GM23248 (cell line): ENCODE measurements at regions not wholly inside any gene's neighbourhood (a gene's known extent, or its start where the extent isn't known, plus 50 kb on each side); places are given as distances from the start of the nearest gene placed in this dataset.
"Not testable (repeated sequence)": the region's sequence is repeated elsewhere in the genome, so short reads cannot be mapped to it uniquely, and the experiment has no call there.

ENCODE experiments used
- DNase-seq: peaks from one replicate; pipeline ENCODE4 v3.0.0-alpha.2; 2015
- H2AFZ ChIP-seq: fragments of 200-600 bp; sonication (generic); 2 replicates; pipeline ENCODE4 v1.6.1; 2016; ENCODE audit warnings: antibody characterized with exemption
- H3F3A ChIP-seq: fragments of 200-600 bp; sonication (generic); 2 replicates; pipeline ENCODE4 v1.6.1; 2016; ENCODE audit warnings: mild to moderate bottlenecking, antibody characterized with exemption, mixed run types; ENCODE audit not compliant: insufficient read depth
- H3K27ac ChIP-seq: fragments of 200-600 bp; sonication (generic); 2 replicates; pipeline ENCODE4 v1.5.1; 2016; ENCODE audit warnings: mild to moderate bottlenecking
- H3K27me3 ChIP-seq: fragments of 200-600 bp; sonication (generic); replicated peaks from 2 replicates; pipeline ENCODE4 v1.6.1; 2016; ENCODE audit warnings: mild to moderate bottlenecking; ENCODE audit not compliant: insufficient read depth
- H3K36me3 ChIP-seq: fragments of 200-600 bp; sonication (generic); 2 replicates; pipeline ENCODE4 v1.6.1; 2016; ENCODE audit warnings: low read depth, mild to moderate bottlenecking
- H3K4me1 ChIP-seq: fragments of 200-600 bp; sonication (generic); 2 replicates; pipeline ENCODE4 v1.6.1; 2016; ENCODE audit warnings: mild to moderate bottlenecking; ENCODE audit not compliant: insufficient read depth
- H3K4me2 ChIP-seq: fragments of 200-600 bp; sonication (generic); one replicate; pipeline ENCODE4 v1.6.1; 2016; ENCODE audit warnings: mild to moderate bottlenecking; ENCODE audit not compliant: unreplicated experiment
- H3K4me3 ChIP-seq: fragments of 200-600 bp; sonication (generic); 2 replicates; pipeline ENCODE4 v1.5.1; 2016; ENCODE audit warnings: mild to moderate bottlenecking
- H3K79me2 ChIP-seq: fragments of 200-600 bp; sonication (generic); 2 replicates; pipeline ENCODE4 v1.6.1; 2016; ENCODE audit warnings: mild to moderate bottlenecking; ENCODE audit not compliant: insufficient read depth
- H3K9ac ChIP-seq: fragments of 200-600 bp; sonication (generic); 2 replicates; pipeline ENCODE4 v1.6.1; 2016; ENCODE audit warnings: mild to moderate bottlenecking
- H3K9me2 ChIP-seq: fragments of 200-600 bp; sonication (generic); 2 replicates; pipeline ENCODE4 v1.6.1; 2016; ENCODE audit warnings: mixed run types, mild to moderate bottlenecking, moderate library complexity; ENCODE audit not compliant: insufficient read depth
- H3K9me3 ChIP-seq: fragments of 200-600 bp; sonication (generic); one replicate; pipeline ENCODE4 v1.6.1; 2017; ENCODE audit warnings: low read depth
- H4K20me1 ChIP-seq: fragments of 200-600 bp; sonication (generic); 2 replicates; pipeline ENCODE4 v1.6.0; 2016; ENCODE audit not compliant: insufficient read depth
- EZH2 ChIP-seq: fragments of 200-600 bp; sonication (generic); IDR thresholded peaks from 2 replicates; pipeline ENCODE4 v1.6.1; 2018; ENCODE audit warnings: antibody characterized with exemption, mild to moderate bottlenecking; ENCODE audit not compliant: insufficient read depth, poor library complexity, severe bottlenecking
- EZH2phosphoT487 ChIP-seq: fragments of 200-600 bp; sonication (generic); IDR thresholded peaks from 2 replicates; pipeline ENCODE4 v1.6.1; 2018; ENCODE audit warnings: antibody characterized with exemption, moderate library complexity, mild to moderate bottlenecking, low read depth; ENCODE audit not compliant: insufficient read depth
- WGBS, 2 experiments: methylation state at CpG; one replicate each; pipeline ENCODE4 v1.1.6; 2015 to 2017; ENCODE audit warnings: low lambda C conversion rate in 2 of 2, low coverage in 1 of 2; ENCODE audit errors: missing lambda C conversion rate in 2 of 2; 5-methylcytosine and 5-hydroxymethylcytosine counted together
- in situ Hi-C: fragments of 300-500 bp; cut with MboI; formaldehyde crosslinking; loops from 2 replicates; pipeline ENCODE4 v1.15.0; 2020

- H3K27me3 ChIP-seq = no peaks in the 10 kb centered on the region
- no peaks in the 10 kb centered on the region for H3K4me1 ChIP-seq
- in situ Hi-C loops = no loop called here
- H3K9me3 ChIP-seq = no peaks in the 10 kb centered on the region
- no peak for TF ChIP-seq EZH2phosphoT487
- no peak overlapping the region for H3K9ac ChIP-seq
- no peaks in the 10 kb centered on the region for H3K36me3 ChIP-seq
- H4K20me1 ChIP-seq = no peaks in the 10 kb centered on the region
- no peak for DNase-seq
- H3K9me2 ChIP-seq = no peaks in the 10 kb centered on the region
- WGBS, 2 experiments = 36 to 46% methylated on average over 9 of the region's 9 CpGs
- no peak overlapping the region for H3K27ac ChIP-seq
- H3K79me2 ChIP-seq = no peaks in the 10 kb centered on the region
- H3K4me2 ChIP-seq = no peak overlapping the region
- H3F3A ChIP-seq = no peaks in the 10 kb centered on the region
- H3K4me3 ChIP-seq = no peak overlapping the region
- H2AFZ ChIP-seq = no peak overlapping the region
Observed at GRCh38 chr9:102514541-102514940, 480.6 kb upstream of the CYLC2 start.

- Histone ChIP-seq H2AFZ (no peak overlapping the region), H3K27ac (no peak overlapping the region), H3K79me2 (no peaks in the 10 kb centered on the region), H3K36me3 (no peaks in the 10 kb centered on the region), H3K4me1 (no peaks in the 10 kb centered on the region), H3K4me2 (no peak overlapping the region), H3K27me3 (no peaks in the 10 kb centered on the region), H3K9me2 (no peaks in the 10 kb centered on the region), H3F3A (no peaks in the 10 kb centered on the region), H3K9me3 (peaks cover 7% of the 10 kb centered on the region), H4K20me1 (no peaks in the 10 kb centered on the region), H3K4me3 (no peak overlapping the region), H3K9ac (no peak overlapping the region)
- TF ChIP-seq EZH2phosphoT487 (no peak), EZH2 (no peak)
- WGBS, 2 experiments = 4 to 14% methylated on average over 2 of the region's 2 CpGs
- no peak for DNase-seq
- in situ Hi-C loops = no loop called here
Observed at GRCh38 chr9:102507044-102507687, 488.0 kb upstream of the CYLC2 start.

- H2AFZ ChIP-seq = no peak overlapping the region
- no peaks in the 10 kb centered on the region for H3K36me3 ChIP-seq
- no peaks in the 10 kb centered on the region for H3K9me2 ChIP-seq
- no peak overlapping the region for H3K27ac ChIP-seq
- H3K9me3 ChIP-seq = peaks cover 7% of the 10 kb centered on the region
- in situ Hi-C loops = no loop called here
- WGBS, 2 experiments = 0 to 9% methylated on average over 1 of the region's 1 CpG
- no peaks in the 10 kb centered on the region for H3K4me1 ChIP-seq
- H3K27me3 ChIP-seq = no peaks in the 10 kb centered on the region
- H3F3A ChIP-seq = no peaks in the 10 kb centered on the region
- no peak overlapping the region for H3K9ac ChIP-seq
- H3K79me2 ChIP-seq = no peaks in the 10 kb centered on the region
- TF ChIP-seq EZH2 (no peak), EZH2phosphoT487 (no peak)
- H3K4me2 ChIP-seq = no peak overlapping the region
- no peak for DNase-seq
- no peaks in the 10 kb centered on the region for H4K20me1 ChIP-seq
- no peak overlapping the region for H3K4me3 ChIP-seq
Observed at GRCh38 chr9:102506406-102506805, 488.7 kb upstream of the CYLC2 start.

GRCh38 chr9:102499468-102499867, 495.7 kb upstream of the CYLC2 start:
- in situ Hi-C loops = no loop called here
- H3K27ac ChIP-seq = no peak overlapping the region
- no peak for TF ChIP-seq EZH2
- no peak for TF ChIP-seq EZH2phosphoT487
- H2AFZ ChIP-seq = no peak overlapping the region
- no peak overlapping the region for H3K9ac ChIP-seq
- H3K9me2 ChIP-seq = no peaks in the 10 kb centered on the region
- H3K79me2 ChIP-seq = no peaks in the 10 kb centered on the region
- 24 to 26% methylated on average over 1 of the region's 1 CpG for WGBS, 2 experiments
- H4K20me1 ChIP-seq = no peaks in the 10 kb centered on the region
- no peak overlapping the region for H3K4me3 ChIP-seq
- no peak for DNase-seq
- no peaks in the 10 kb centered on the region for H3K4me1 ChIP-seq
- H3K36me3 ChIP-seq = no peaks in the 10 kb centered on the region
- no peaks in the 10 kb centered on the region for H3F3A ChIP-seq
- H3K4me2 ChIP-seq = no peak overlapping the region
- no peaks in the 10 kb centered on the region for H3K9me3 ChIP-seq
- no peaks in the 10 kb centered on the region for H3K27me3 ChIP-seq

- 19 to 25% methylated on average over 9 of the region's 9 CpGs for WGBS, 2 experiments
- H3K9ac ChIP-seq = no peak overlapping the region
- H3K4me3 ChIP-seq = no peak overlapping the region
- H3K27me3 ChIP-seq = no peaks in the 10 kb centered on the region
- TF ChIP-seq EZH2 = no peak
- no peak for TF ChIP-seq EZH2phosphoT487
- H3K36me3 ChIP-seq = no peaks in the 10 kb centered on the region
- no peak overlapping the region for H3K27ac ChIP-seq
- H3K79me2 ChIP-seq = no peaks in the 10 kb centered on the region
- no peaks in the 10 kb centered on the region for H3K9me2 ChIP-seq
- no peaks in the 10 kb centered on the region for H3F3A ChIP-seq
- no peaks in the 10 kb centered on the region for H4K20me1 ChIP-seq
- H2AFZ ChIP-seq = no peak overlapping the region
- in situ Hi-C loops = no loop called here
- H3K4me1 ChIP-seq = no peaks in the 10 kb centered on the region
- DNase-seq = no peak
- no peak overlapping the region for H3K4me2 ChIP-seq
- no peaks in the 10 kb centered on the region for H3K9me3 ChIP-seq
Observed at GRCh38 chr9:102497709-102498108, 497.4 kb upstream of the CYLC2 start.

- 71 to 76% methylated on average over 22 to 25 of the region's 25 CpGs for WGBS, 2 experiments
- H3K9me3 ChIP-seq, H3K27me3 ChIP-seq, H2AFZ ChIP-seq, H3F3A ChIP-seq, DNase-seq, H3K9me2 ChIP-seq, H3K9ac ChIP-seq, H3K36me3 ChIP-seq, H3K4me2 ChIP-seq, in situ Hi-C loops, H3K79me2 ChIP-seq, H3K4me1 ChIP-seq, H3K27ac ChIP-seq, H3K4me3 ChIP-seq, H4K20me1 ChIP-seq: not testable (repeated sequence)
Observed at GRCh38 chr9:102486976-102487375, 508.2 kb upstream of the CYLC2 start.
